ENCODE measurements at regions not wholly inside any gene's neighbourhood (a gene's known extent, or its start where the extent isn't known, plus 50 kb on each side); places are given as distances from the start of the nearest gene placed in this dataset.

DNA sequence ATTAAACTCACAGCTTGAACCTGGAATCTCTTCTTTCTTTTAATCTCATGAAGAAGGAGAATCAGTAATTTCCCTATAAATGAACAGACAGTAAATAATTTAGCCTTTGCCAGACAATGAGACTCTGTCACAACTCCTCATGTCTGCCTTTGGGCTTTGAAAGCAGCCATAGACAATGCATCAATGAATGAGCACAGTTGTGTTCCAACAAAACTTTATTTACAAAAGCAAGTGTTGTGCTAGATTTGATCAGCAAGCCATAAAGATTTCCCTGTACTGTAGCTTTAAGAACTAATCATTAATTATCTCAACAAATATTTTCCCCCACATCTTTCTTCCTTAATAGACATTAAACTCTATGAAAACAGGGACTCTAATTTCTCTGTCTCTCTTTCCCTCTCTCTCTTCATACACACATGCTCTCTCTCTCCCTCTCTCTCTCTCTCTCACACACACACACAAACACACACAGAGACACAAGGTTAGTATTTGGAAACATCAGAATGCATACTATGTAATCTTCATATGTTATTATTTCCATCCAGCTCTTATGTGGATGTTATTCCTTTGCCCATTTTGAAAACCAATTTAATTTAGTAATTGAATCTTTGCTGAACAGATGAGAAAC is 1209.8 kb upstream of the CDH6 start (continued):
- TF ChIP-seq CHD7 (IDR thresholded peaks at IDR 0.05; ENCODE audit: insufficient replicate concordance, low read length) = no peak

Measured in H1 (cell line).